Omental fat pad (tissue), 3 donors: ENCODE measurements at regions not wholly inside any gene's neighbourhood (a gene's known extent, or its start where the extent isn't known, plus 50 kb on each side); places are given as distances from the start of the nearest gene placed in this dataset.

Experiments
- ATAC-seq: fragments of 150-250 bp; one replicate; pipeline ENCODE4 v1.9.1; 2016; ENCODE audit warnings: mild to moderate bottlenecking, moderate library complexity; ENCODE audit not compliant: low FRiP score
- DNase-seq: peaks from one replicate; pipeline ENCODE4 v3.0.0-alpha.2; 2019; ENCODE audit warnings: low spot score
- CTCF ChIP-seq, 3 donors: fragments of 450-650 bp; IDR thresholded peaks; one replicate each; pipeline ENCODE4 v1.5.1; 2016 to 2017; ENCODE audit warnings: antibody characterized with exemption in 3 of 3, mild to moderate bottlenecking in 3 of 3, moderate library complexity in 2 of 3

DNA sequence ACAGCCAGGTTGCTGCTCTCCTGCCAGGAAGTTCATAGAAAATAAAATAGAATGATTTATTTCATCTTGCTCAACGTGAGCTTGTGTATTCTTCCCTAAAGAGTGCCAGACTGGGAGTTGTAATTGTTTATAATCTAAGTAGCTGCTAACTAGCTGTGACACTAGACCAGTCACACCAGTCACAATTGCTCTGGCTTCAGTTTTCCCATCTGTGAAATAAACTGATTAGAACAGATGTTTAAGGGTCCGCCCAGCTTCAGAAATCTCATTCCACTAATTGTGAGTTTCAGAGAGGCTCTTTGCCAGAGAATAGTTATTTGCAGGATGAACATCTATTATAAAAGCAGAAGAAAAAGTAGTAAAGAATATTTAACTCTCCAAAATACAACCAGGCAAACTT is 55.6 kb upstream of the ZDHHC17 start:
- no peak for ATAC-seq
- no peak for DNase-seq
- TF ChIP-seq CTCF (IDR thresholded peaks at IDR 0.05), result no peak

DNA sequence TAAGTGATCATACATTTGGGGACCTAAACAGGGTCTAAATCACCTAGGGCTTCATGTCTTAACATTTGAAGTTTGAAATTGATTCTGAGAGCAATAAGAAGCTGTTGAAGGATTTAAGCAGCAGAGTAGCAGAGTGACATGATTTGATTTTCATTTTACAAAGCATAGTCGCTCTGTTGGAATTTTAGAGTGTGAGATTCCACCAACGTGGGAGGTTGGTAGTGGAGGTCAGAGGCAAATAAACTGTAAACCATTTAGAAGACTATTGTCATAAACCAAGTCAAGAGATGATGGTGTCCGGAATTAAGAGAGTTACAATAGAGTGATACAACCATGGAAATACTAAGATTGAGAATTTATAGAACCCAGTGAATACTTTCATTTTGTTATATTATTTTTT is 52.7 kb upstream of the ZDHHC17 start:
- ATAC-seq, result no peak
- no peak for DNase-seq
- TF ChIP-seq CTCF (IDR thresholded peaks at IDR 0.05), result no peak

- TF ChIP-seq CTCF (IDR thresholded peaks at IDR 0.05), result no peak
- ATAC-seq (no peak), DNase-seq (no peak)
These were observed 50.8 kb upstream of the ZDHHC17 start for GRCh38 chr12:76713130-76713529.

- DNase-seq (no peak), ATAC-seq (no peak)
- no peak for TF ChIP-seq CTCF (IDR thresholded peaks at IDR 0.05)
These were observed 49.9 kb upstream of the ZDHHC17 start for GRCh38 chr12:76713986-76714385.
